Thyroid gland (tissue), 4 donors: ENCODE measurements at regions not wholly inside any gene's neighbourhood (a gene's known extent, or its start where the extent isn't known, plus 50 kb on each side); places are given as distances from the start of the nearest gene placed in this dataset.

Experiments used
- POLR2A ChIP-seq, 2 donors: fragments of 450-650 bp; IDR thresholded peaks; one replicate each; pipeline ENCODE4 v1.6.1; 2017; ENCODE audit warnings: antibody characterized with exemption in 2 of 2, mild to moderate bottlenecking in 2 of 2, moderate library complexity in 1 of 2
- TF ChIP-seq, protein P1 (sequence below), 6 experiments: fragments of 200-600 bp in 3 of 6; fragments of 450-650 bp in 3 of 6; sonication (generic) in 3 of 6; IDR thresholded peaks; one replicate each; pipeline ENCODE4 v1.5.1; 2016 to 2019; ENCODE audit warnings: antibody characterized with exemption in 6 of 6, mild to moderate bottlenecking in 2 of 6, inconsistent platforms in 1 of 6, moderate library complexity in 1 of 6

DNA sequence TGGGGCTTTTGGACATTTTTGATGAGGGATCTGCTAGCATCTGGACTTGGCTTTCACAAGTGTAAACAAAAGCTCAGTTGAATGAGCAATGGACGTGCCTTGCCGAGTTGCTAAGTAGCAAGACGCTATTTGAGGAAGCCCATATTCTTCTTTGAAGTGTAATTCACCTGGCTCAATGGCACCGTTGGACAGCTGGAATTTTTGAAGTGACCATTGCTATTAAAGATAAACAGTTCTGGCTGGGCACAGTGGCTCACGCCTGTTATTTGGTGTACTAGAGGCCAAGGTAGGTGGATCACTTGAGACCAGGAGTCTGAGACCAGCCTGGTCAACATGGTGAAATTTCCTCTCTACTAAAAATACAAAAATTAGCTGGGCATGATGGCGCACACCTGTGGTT lies 88.8 kb upstream of the SOX4 start:
- TF ChIP-seq, protein P1, sequence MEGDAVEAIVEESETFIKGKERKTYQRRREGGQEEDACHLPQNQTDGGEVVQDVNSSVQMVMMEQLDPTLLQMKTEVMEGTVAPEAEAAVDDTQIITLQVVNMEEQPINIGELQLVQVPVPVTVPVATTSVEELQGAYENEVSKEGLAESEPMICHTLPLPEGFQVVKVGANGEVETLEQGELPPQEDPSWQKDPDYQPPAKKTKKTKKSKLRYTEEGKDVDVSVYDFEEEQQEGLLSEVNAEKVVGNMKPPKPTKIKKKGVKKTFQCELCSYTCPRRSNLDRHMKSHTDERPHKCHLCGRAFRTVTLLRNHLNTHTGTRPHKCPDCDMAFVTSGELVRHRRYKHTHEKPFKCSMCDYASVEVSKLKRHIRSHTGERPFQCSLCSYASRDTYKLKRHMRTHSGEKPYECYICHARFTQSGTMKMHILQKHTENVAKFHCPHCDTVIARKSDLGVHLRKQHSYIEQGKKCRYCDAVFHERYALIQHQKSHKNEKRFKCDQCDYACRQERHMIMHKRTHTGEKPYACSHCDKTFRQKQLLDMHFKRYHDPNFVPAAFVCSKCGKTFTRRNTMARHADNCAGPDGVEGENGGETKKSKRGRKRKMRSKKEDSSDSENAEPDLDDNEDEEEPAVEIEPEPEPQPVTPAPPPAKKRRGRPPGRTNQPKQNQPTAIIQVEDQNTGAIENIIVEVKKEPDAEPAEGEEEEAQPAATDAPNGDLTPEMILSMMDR (IDR thresholded peaks at IDR 0.05), result no peak
- no peak for TF ChIP-seq POLR2A (IDR thresholded peaks at IDR 0.05)
